GM18873 (cell line): ENCODE measurements at regions not wholly inside any gene's neighbourhood (a gene's known extent, or its start where the extent isn't known, plus 50 kb on each side); places are given as distances from the start of the nearest gene placed in this dataset.

Experiments used
- ATAC-seq: cut with Tn5 transposase; IDR thresholded peaks from one replicate; pipeline ENCODE4 v1.9.1; 2021; ENCODE audit warnings: mild to moderate bottlenecking, moderate library complexity, moderate number of reproducible peaks; ENCODE audit not compliant: unreplicated experiment, low FRiP score

- ATAC-seq, result no peak
These were observed 314.7 kb upstream of the ATP2B1 start for GRCh38 chr12:90023207-90023900.

DNA sequence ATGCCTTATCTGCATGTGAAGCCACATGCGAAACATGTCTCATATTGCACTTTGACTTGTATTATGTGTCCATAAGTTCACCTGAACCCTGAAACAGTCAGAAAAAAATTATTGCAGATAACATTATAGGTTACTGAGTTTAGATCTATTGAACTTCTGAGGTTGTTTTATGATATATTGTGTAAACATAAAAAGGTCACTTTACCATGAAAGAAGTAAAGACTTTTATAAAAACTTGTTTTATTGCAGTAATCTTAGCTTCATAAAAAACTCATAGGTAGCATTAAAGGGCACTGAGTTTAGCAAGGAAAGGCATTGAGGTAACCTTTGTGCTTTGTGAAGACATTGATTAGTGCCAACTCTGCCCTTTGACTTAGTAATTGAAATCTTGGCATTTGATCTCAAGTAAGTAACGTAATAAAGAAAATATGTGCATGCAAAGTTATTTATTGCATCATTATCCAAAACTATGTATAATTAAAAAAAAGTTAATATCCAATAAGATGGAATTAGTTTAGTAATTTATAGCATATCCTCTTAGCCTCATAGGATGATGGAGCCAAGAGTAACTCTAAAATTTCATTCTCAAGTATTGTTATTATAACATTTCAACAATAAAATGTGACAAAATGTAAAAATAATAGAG, 313.3 kb upstream of the ATP2B1 start:
- ATAC-seq, result no peak

GRCh38 chr12:90020881-90021280, 312.2 kb upstream of the ATP2B1 start:
- no peak for ATAC-seq

DNA sequence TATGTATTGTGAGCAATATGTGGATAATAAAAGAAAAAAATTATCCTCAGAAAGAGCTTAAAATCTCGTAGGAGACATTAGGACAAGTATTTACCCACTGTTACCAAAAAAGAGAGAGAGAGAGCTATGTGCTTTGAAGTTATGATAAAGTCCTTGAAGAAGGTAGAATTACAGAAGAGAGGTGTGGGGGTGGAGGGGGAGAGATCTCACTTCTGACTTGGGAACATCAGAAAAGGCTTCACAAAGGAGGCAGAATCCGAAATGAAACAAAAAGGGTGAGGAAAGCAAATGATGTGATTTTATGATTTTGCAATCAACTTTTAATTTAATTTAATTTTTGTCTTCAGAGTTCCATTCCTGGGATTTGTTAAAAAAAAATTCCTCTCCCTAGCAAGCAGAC, 311.8 kb upstream of the ATP2B1 start:
- ATAC-seq, result no peak

- no peak for ATAC-seq
These were observed 311.4 kb upstream of the ATP2B1 start for GRCh38 chr12:90020014-90020413.

- no peak for ATAC-seq
These were observed 308.7 kb upstream of the ATP2B1 start for GRCh38 chr12:90017316-90017715.

DNA sequence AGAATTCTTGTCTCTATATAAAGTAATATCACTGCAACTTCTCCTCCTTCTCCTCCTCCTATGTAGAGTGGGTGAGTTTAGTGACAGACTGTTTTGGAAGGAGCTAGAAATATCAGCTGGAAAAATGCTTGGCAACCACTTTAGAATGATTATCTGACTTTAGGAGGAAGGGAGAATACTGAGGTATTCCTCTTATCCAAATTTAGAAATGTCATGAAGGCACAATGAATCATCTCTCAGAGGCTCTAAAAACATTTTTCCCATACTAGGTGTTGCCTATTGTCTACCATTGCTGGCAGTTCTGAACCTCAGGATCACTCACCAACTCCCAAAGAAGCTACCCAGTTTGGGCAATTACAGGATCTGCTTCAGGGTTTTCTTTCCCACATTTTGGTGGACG, 306.6 kb upstream of the ATP2B1 start:
- ATAC-seq, result no peak

- no peak for ATAC-seq
These were observed 304.8 kb upstream of the ATP2B1 start for GRCh38 chr12:90013409-90013808.

DNA sequence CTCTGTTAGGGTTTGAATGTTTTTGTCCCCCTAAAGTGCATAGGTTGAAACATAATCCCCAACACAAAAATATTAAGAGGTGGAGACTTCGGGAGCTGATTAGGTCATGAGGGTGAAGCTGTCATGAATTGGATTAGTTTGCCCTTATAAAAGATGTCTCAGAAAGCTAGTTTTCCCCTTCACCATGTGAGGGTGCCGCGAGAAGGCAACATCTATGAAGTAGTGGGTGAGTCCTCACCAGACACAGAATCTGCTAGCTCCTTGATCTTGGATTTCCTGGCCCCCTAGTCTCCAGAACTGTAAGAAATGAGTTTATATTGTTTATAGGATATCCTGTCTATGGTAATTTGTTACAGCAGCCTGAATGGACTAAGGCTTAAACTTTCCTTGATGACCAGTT, 301.5 kb upstream of the ATP2B1 start:
- ATAC-seq, result no peak

DNA sequence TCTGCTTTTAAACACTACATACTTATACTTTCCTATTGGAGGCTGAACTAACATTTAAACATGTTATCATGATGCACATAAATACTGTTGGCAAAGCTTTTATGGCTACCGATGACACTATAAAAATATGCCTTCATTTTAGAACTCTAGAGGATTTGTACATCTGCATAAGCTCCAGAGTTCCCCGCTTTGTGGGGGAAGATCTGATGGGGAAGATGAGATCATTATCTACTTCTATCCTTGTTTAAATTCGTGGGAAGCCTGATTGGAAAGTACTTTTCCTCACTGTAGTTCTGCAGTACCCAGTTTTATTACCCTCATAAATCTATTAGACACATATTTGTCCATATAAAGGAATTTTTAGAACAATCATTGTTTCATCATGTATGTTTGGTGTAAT, 299.6 kb upstream of the ATP2B1 start:
- ATAC-seq, result no peak

GRCh38 chr12:90004319-90005074, 295.9 kb upstream of the ATP2B1 start:
- ATAC-seq, result no peak

GRCh38 chr12:90003688-90004087, 295.1 kb upstream of the ATP2B1 start:
- ATAC-seq, result no peak

- no peak for ATAC-seq
These were observed 292.1 kb upstream of the ATP2B1 start for GRCh38 chr12:90000721-90001120.

GRCh38 chr12:89999699-90000505, 291.3 kb upstream of the ATP2B1 start:
- no peak for ATAC-seq

DNA sequence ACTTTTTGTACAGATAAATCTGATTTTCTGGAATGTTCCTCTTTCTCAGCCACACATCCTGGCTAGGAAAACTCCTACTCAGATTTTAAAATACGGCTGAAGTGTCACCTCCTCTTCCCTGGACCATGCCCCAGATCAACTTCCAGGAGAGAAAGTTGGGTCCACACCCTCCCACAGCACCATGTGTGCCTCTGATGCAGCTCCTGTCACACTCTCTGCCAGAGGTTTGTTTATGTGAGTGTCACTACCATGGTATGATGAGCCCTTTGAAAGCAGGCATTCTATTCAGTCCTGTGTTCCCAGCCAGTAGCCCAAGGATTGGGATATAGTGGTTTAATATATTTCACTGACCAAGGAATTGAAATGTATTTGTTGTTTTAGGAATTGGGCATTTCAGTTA, 287.2 kb upstream of the ATP2B1 start:
- no peak for ATAC-seq

GRCh38 chr12:89994911-89995310, 286.3 kb upstream of the ATP2B1 start:
- no peak for ATAC-seq

- no peak for ATAC-seq
These were observed 285.0 kb upstream of the ATP2B1 start for GRCh38 chr12:89993632-89994031.

GRCh38 chr12:89992668-89993451, 284.2 kb upstream of the ATP2B1 start:
- ATAC-seq, result no peak

DNA sequence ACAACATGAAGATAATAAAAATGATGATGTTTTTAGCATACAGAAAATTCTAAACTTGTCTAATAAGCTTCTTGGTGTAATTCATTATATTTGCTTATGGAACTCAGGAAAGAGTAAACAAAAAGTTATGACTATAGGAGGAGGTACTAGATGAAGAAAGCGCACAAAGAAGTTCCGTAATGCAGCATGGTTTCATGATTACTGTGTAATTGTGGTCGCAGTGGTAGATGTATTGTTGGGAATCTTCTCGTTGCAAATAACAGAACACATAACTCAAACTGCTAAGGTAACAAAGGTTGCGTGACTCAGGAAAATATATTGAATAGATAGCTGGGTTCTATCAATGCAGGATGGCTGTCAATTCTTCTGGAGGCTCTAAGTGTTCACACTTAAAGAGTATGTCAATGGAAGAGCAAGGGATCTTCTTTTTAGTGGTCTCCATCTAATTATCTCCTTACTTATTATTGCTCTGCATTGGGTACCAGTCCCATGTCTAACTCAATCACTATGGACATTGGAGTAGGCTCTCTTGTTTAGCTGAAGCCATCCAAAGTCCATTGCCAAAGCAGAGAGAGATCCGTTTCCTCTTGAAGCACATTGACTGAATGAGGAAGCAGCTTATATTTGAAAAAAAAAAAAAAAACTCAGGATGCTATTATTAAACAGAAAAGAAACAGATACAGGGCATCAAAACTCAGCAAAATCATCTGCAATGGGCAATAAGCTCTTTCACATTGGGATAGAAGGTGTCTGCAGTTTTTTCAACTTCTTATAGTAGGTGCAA, 283.4 kb upstream of the ATP2B1 start:
- ATAC-seq, result no peak
